ENCODE measurements at regions not wholly inside any gene's neighbourhood (a gene's known extent, or its start where the extent isn't known, plus 50 kb on each side); places are given as distances from the start of the nearest gene placed in this dataset.

DNA sequence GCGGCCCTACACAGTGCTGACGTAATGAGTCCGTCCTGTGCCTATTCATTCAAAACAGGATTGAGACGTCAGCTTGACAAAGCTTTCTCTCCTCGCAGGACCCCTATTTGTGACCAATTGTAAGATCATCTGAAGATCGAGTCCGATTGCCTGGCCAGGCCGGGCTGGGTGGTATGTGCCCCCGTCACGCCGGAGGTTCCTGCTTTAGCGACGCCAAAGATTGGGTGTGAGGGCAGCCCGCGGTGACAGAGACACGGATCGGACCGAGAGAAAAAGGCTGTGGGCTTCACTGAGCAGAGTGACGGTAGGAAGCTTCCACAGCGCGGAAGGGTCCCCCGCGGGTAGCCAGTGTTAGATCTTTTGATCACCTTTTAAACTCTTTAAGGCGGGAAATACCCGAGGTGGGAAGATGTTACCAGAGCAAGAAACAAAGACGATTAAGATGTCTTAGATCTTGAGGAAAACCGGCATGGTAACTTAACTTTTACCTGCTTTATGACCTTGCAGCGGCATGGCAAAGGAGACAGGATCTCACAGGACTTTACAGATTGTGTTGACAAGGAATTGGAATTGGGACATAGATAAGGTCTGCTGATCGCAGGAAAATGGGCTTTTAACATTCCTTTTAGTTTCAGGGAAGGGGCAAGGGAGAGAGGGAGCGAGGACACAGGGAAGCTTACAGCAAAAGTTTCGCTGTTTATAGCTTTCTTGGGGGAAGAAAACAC lies 220.0 kb downstream of the METTL4 start:
- no peaks in the 10 kb centered on the region for H3K27me3 ChIP-seq (ENCODE audit: control insufficient read depth, insufficient read depth, low read length, poor library complexity, severe bottlenecking)
- peaks cover 5% of the 10 kb centered on the region for H3K9me3 Mint-ChIP-seq
- H3K27ac Mint-ChIP-seq = peak overlapping the region; percentile 40
- TF ChIP-seq, protein P1, sequence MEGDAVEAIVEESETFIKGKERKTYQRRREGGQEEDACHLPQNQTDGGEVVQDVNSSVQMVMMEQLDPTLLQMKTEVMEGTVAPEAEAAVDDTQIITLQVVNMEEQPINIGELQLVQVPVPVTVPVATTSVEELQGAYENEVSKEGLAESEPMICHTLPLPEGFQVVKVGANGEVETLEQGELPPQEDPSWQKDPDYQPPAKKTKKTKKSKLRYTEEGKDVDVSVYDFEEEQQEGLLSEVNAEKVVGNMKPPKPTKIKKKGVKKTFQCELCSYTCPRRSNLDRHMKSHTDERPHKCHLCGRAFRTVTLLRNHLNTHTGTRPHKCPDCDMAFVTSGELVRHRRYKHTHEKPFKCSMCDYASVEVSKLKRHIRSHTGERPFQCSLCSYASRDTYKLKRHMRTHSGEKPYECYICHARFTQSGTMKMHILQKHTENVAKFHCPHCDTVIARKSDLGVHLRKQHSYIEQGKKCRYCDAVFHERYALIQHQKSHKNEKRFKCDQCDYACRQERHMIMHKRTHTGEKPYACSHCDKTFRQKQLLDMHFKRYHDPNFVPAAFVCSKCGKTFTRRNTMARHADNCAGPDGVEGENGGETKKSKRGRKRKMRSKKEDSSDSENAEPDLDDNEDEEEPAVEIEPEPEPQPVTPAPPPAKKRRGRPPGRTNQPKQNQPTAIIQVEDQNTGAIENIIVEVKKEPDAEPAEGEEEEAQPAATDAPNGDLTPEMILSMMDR (conservative IDR thresholded peaks at IDR 0.05) = no peak
- H3K4me1 ChIP-seq (ENCODE audit: control insufficient read depth, insufficient read depth, low read length) = peaks cover 4% of the 10 kb centered on the region
- peaks cover 15% of the 10 kb centered on the region for H3K9me3 ChIP-seq (ENCODE audit: control insufficient read depth, low read length)
- no peak overlapping the region for H3K9ac ChIP-seq (ENCODE audit: extremely low read depth, low read length, poor library complexity, severe bottlenecking)
- H3K4me1 Mint-ChIP-seq = peaks cover 13% of the 10 kb centered on the region
- no peak overlapping the region for H3K4me3 ChIP-seq (ENCODE audit: low read length)
- no peak overlapping the region for H3K27ac ChIP-seq (ENCODE audit: low read depth, low read length)
- H3K36me3 Mint-ChIP-seq (ENCODE audit: low read depth) = peaks cover 3% of the 10 kb centered on the region
- DNase-seq = peak; percentile 48
- 86 to 93% methylated on average over 24 to 31 of the region's 31 CpGs for WGBS, 2 experiments (ENCODE audit: insufficient coverage in 1 of 2, insufficient read length in 1 of 2)
- no peak overlapping the region for H3K4me3 Mint-ChIP-seq
- H3K36me3 ChIP-seq (ENCODE audit: control insufficient read depth, insufficient read depth, low read length) = no peaks in the 10 kb centered on the region
- no peaks in the 10 kb centered on the region for H3K27me3 Mint-ChIP-seq (ENCODE audit: insufficient read depth)

- 93 to 98% methylated on average over 3 to 5 of the region's 5 CpGs for WGBS, 2 experiments (ENCODE audit: insufficient coverage in 1 of 2, insufficient read length in 1 of 2)
- H3K4me3 ChIP-seq (ENCODE audit: low read length) = no peak overlapping the region
- H3K4me1 ChIP-seq (ENCODE audit: control insufficient read depth, insufficient read depth, low read length) = peaks cover 4% of the 10 kb centered on the region
- DNase-seq = no peak
- H3K27ac ChIP-seq (ENCODE audit: low read depth, low read length) = no peak overlapping the region
- Mint-ChIP-seq H3K4me1 (peaks cover 13% of the 10 kb centered on the region), H3K36me3 (ENCODE audit: low read depth) (peaks cover 3% of the 10 kb centered on the region), H3K27me3 (ENCODE audit: insufficient read depth) (no peaks in the 10 kb centered on the region), H3K4me3 (no peak overlapping the region), H3K27ac (no peak overlapping the region), H3K9me3 (peaks cover 5% of the 10 kb centered on the region)
- no peaks in the 10 kb centered on the region for H3K27me3 ChIP-seq (ENCODE audit: control insufficient read depth, insufficient read depth, low read length, poor library complexity, severe bottlenecking)
- no peak overlapping the region for H3K9ac ChIP-seq (ENCODE audit: extremely low read depth, low read length, poor library complexity, severe bottlenecking)
- peaks cover 10% of the 10 kb centered on the region for H3K9me3 ChIP-seq (ENCODE audit: control insufficient read depth, low read length)
- TF ChIP-seq, protein P1 (conservative IDR thresholded peaks at IDR 0.05) = no peak
- H3K36me3 ChIP-seq (ENCODE audit: control insufficient read depth, insufficient read depth, low read length) = no peaks in the 10 kb centered on the region
These were observed 217.0 kb downstream of the METTL4 start for GRCh38 chr18:2354292-2354691.

GRCh38 chr18:2356906-2357305 lies 214.4 kb downstream of the METTL4 start:
- Mint-ChIP-seq H3K27me3 (ENCODE audit: insufficient read depth) (no peaks in the 10 kb centered on the region), H3K4me3 (no peak overlapping the region), H3K9me3 (no peaks in the 10 kb centered on the region), H3K27ac (no peak overlapping the region), H3K36me3 (ENCODE audit: low read depth) (no peaks in the 10 kb centered on the region), H3K4me1 (peaks cover 2% of the 10 kb centered on the region)
- no peak overlapping the region for H3K9ac ChIP-seq (ENCODE audit: extremely low read depth, low read length, poor library complexity, severe bottlenecking)
- peaks cover 3% of the 10 kb centered on the region for H3K4me1 ChIP-seq (ENCODE audit: control insufficient read depth, insufficient read depth, low read length)
- H3K36me3 ChIP-seq (ENCODE audit: control insufficient read depth, insufficient read depth, low read length) = no peaks in the 10 kb centered on the region
- no peak overlapping the region for H3K4me3 ChIP-seq (ENCODE audit: low read length)
- no peaks in the 10 kb centered on the region for H3K9me3 ChIP-seq (ENCODE audit: control insufficient read depth, low read length)
- H3K27me3 ChIP-seq (ENCODE audit: control insufficient read depth, insufficient read depth, low read length, poor library complexity, severe bottlenecking) = no peaks in the 10 kb centered on the region
- TF ChIP-seq, protein P1 (conservative IDR thresholded peaks at IDR 0.05) = no peak
- DNase-seq = no peak
- 94 to 96% methylated on average over 3 to 5 of the region's 5 CpGs for WGBS, 2 experiments (ENCODE audit: insufficient coverage in 1 of 2, insufficient read length in 1 of 2)
- no peak overlapping the region for H3K27ac ChIP-seq (ENCODE audit: low read depth, low read length)
